Thyroid gland (tissue), 4 donors: ENCODE measurements at regions not wholly inside any gene's neighbourhood (a gene's known extent, or its start where the extent isn't known, plus 50 kb on each side); places are given as distances from the start of the nearest gene placed in this dataset.

Source experiments
- POLR2A ChIP-seq, 2 donors: fragments of 450-650 bp; IDR thresholded peaks; one replicate each; pipeline ENCODE4 v1.6.1; 2017; ENCODE audit warnings: antibody characterized with exemption in 2 of 2, mild to moderate bottlenecking in 2 of 2, moderate library complexity in 1 of 2
- TF ChIP-seq, protein P1 (sequence below), 6 experiments: fragments of 200-600 bp in 3 of 6; fragments of 450-650 bp in 3 of 6; sonication (generic) in 3 of 6; IDR thresholded peaks; one replicate each; pipeline ENCODE4 v1.5.1; 2016 to 2019; ENCODE audit warnings: antibody characterized with exemption in 6 of 6, mild to moderate bottlenecking in 2 of 6, inconsistent platforms in 1 of 6, moderate library complexity in 1 of 6

GRCh38 chr14:76929927-76930326 lies 98.6 kb downstream of the IRF2BPL start:
- TF ChIP-seq, protein P1, sequence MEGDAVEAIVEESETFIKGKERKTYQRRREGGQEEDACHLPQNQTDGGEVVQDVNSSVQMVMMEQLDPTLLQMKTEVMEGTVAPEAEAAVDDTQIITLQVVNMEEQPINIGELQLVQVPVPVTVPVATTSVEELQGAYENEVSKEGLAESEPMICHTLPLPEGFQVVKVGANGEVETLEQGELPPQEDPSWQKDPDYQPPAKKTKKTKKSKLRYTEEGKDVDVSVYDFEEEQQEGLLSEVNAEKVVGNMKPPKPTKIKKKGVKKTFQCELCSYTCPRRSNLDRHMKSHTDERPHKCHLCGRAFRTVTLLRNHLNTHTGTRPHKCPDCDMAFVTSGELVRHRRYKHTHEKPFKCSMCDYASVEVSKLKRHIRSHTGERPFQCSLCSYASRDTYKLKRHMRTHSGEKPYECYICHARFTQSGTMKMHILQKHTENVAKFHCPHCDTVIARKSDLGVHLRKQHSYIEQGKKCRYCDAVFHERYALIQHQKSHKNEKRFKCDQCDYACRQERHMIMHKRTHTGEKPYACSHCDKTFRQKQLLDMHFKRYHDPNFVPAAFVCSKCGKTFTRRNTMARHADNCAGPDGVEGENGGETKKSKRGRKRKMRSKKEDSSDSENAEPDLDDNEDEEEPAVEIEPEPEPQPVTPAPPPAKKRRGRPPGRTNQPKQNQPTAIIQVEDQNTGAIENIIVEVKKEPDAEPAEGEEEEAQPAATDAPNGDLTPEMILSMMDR (IDR thresholded peaks at IDR 0.05) = no peak
- no peak for TF ChIP-seq POLR2A (IDR thresholded peaks at IDR 0.05)
